MCF 10A (cell line): ENCODE measurements at regions not wholly inside any gene's neighbourhood (a gene's known extent, or its start where the extent isn't known, plus 50 kb on each side); places are given as distances from the start of the nearest gene placed in this dataset.

ENCODE experiments used
- BruUV-seq: library from RNA; stranded (reverse); fragments of 400-500 nt; replicated peaks from 2 replicates; lab custom pipeline; 2021; lab: Mats Ljungman, UMichigan
- CTCF ChIA-PET: fragments of 300-600 bp; sonication (Branson Sonifier 250); formaldehyde crosslinking; extraction: SDS; loops from one replicate; lab custom pipeline; 2021; ENCODE audit warnings: antibody characterized with exemption, inconsistent platforms; lab: Yijun Ruan, JAX
- POLR2A ChIA-PET: fragments of 300-600, 350-650 bp; sonication (Branson Sonifier 250); formaldehyde crosslinking; extraction: SDS; loops from one replicate; lab custom pipeline; 2020; ENCODE audit warnings: antibody characterized with exemption, inconsistent platforms; lab: Yijun Ruan, JAX
- DNase-seq: peaks from one replicate; pipeline ENCODE4 v3.0.0-alpha.2; 2018; ENCODE audit not compliant: unreplicated experiment
- H3K27ac Mint-ChIP-seq: one replicate; pipeline ENCODE4 v1.8.0; 2022; ENCODE audit warnings: mild to moderate bottlenecking, low read depth, mixed read lengths; ENCODE audit not compliant: unreplicated experiment
- H3K27me3 Mint-ChIP-seq: one replicate; pipeline ENCODE4 v1.8.0; 2022; ENCODE audit warnings: mixed read lengths; ENCODE audit not compliant: insufficient read depth, unreplicated experiment
- H3K36me3 Mint-ChIP-seq: one replicate; pipeline ENCODE4 v1.8.0; 2022; ENCODE audit warnings: mild to moderate bottlenecking, moderate library complexity, mixed read lengths; ENCODE audit not compliant: insufficient read depth, unreplicated experiment
- H3K4me1 Mint-ChIP-seq: one replicate; pipeline ENCODE4 v1.8.0; 2022; ENCODE audit warnings: mixed read lengths; ENCODE audit not compliant: insufficient read depth, unreplicated experiment
- H3K4me3 Mint-ChIP-seq: one replicate; pipeline ENCODE4 v1.8.0; 2022; ENCODE audit warnings: mild to moderate bottlenecking, moderate library complexity, mixed read lengths; ENCODE audit not compliant: unreplicated experiment
- H3K9me3 Mint-ChIP-seq: one replicate; pipeline ENCODE4 v1.8.0; 2022; ENCODE audit warnings: mixed read lengths; ENCODE audit not compliant: unreplicated experiment
- CTCF ChIP-seq: fragments of 200-600 bp; IDR thresholded peaks from one replicate; pipeline ENCODE4 v1.8.0; 2022; ENCODE audit warnings: antibody characterized with exemption, mild to moderate bottlenecking; ENCODE audit not compliant: unreplicated experiment
- intact Hi-C: fragments of 100-400 bp; cut with micrococcal nuclease; formaldehyde crosslinking; loops from 2 replicates; pipeline ENCODE4 v1.14.1; 2022

- Mint-ChIP-seq H3K27me3 (no peaks in the 10 kb centered on the region), H3K36me3 (no peaks in the 10 kb centered on the region), H3K4me3 (no peak overlapping the region), H3K4me1 (no peaks in the 10 kb centered on the region), H3K27ac (no peak overlapping the region), H3K9me3 (no peaks in the 10 kb centered on the region)
- TF ChIP-seq CTCF, result no peak
- intact Hi-C loops, result no loop called here
- BruUV-seq, result no TSS peak
- ChIA-PET CTCF (no interaction called here), POLR2A (no interaction called here)
- DNase-seq, result no peak
Measured at GRCh38 chr6:66403966-66404365, 696.9 kb upstream of the EYS start.

- no peak for TF ChIP-seq CTCF
- CTCF ChIA-PET, result interaction anchor here (0.6 to 0.7 kb wide), 3 partner anchors 49 to 1434 kb away, joined by 3 to 4 read pairs (median 3); no protein-coding TSS in a partner anchor
- POLR2A ChIA-PET, result no interaction called here
- H3K36me3 Mint-ChIP-seq, result no peaks in the 10 kb centered on the region
- no peak overlapping the region for H3K4me3 Mint-ChIP-seq
- H3K9me3 Mint-ChIP-seq, result no peaks in the 10 kb centered on the region
- intact Hi-C loops, result no loop called here
- BruUV-seq, result no TSS peak
- no peak overlapping the region for H3K27ac Mint-ChIP-seq
- DNase-seq, result no peak
- no peaks in the 10 kb centered on the region for H3K4me1 Mint-ChIP-seq
- no peaks in the 10 kb centered on the region for H3K27me3 Mint-ChIP-seq
Measured at GRCh38 chr6:66402873-66403272, 695.8 kb upstream of the EYS start.

GRCh38 chr6:66396549-66396948 lies 689.5 kb upstream of the EYS start:
- no peaks in the 10 kb centered on the region for H3K27me3 Mint-ChIP-seq
- TF ChIP-seq CTCF, result no peak
- intact Hi-C loops, result no loop called here
- ChIA-PET CTCF (interaction anchor here (0.6 to 0.8 kb wide), 3 partner anchors 15 to 1610 kb away, joined by 3 read pairs; no protein-coding TSS in a partner anchor), POLR2A (interaction anchor here (1.5 kb wide), 1 partner anchor 9 kb away, joined by 5 read pairs; no protein-coding TSS in a partner anchor)
- BruUV-seq, result no TSS peak
- H3K9me3 Mint-ChIP-seq, result no peaks in the 10 kb centered on the region
- H3K4me3 Mint-ChIP-seq, result no peak overlapping the region
- DNase-seq, result no peak
- no peak overlapping the region for H3K27ac Mint-ChIP-seq
- no peaks in the 10 kb centered on the region for H3K36me3 Mint-ChIP-seq
- no peaks in the 10 kb centered on the region for H3K4me1 Mint-ChIP-seq

GRCh38 chr6:66396145-66396544 lies 689.1 kb upstream of the EYS start:
- no TSS peak for BruUV-seq
- CTCF ChIA-PET, result interaction anchor here (0.6 to 0.8 kb wide), 2 partner anchors 26 to 1610 kb away, joined by 3 read pairs; no protein-coding TSS in a partner anchor
- Mint-ChIP-seq H3K9me3 (no peaks in the 10 kb centered on the region), H3K4me1 (no peaks in the 10 kb centered on the region), H3K4me3 (no peak overlapping the region), H3K27me3 (no peaks in the 10 kb centered on the region), H3K27ac (no peak overlapping the region), H3K36me3 (no peaks in the 10 kb centered on the region)
- no peak for DNase-seq
- TF ChIP-seq CTCF, result no peak
- POLR2A ChIA-PET, result interaction anchor here (1.5 kb wide), 1 partner anchor 8 kb away, joined by 5 read pairs; no protein-coding TSS in a partner anchor
- intact Hi-C loops, result no loop called here
